A673 (cell line): ENCODE measurements at regions not wholly inside any gene's neighbourhood (a gene's known extent, or its start where the extent isn't known, plus 50 kb on each side); places are given as distances from the start of the nearest gene placed in this dataset.
A peak's percentile ranks its signal among the peaks of the same experiment; 100 is the strongest.

Source experiments
- BruUV-seq: library from RNA; stranded (reverse); fragments of 400-500 nt; replicated peaks from 2 replicates; lab custom pipeline; 2021; lab: Mats Ljungman, UMichigan
- CTCF ChIA-PET: fragments of 300-600 bp; sonication (Branson Sonifier 250); formaldehyde crosslinking; loops from one replicate; lab custom pipeline; 2022; ENCODE audit warnings: antibody characterized with exemption; lab: Charles Lee
- POLR2A ChIA-PET: fragments of 300-600 bp; sonication (Branson Sonifier 250); formaldehyde crosslinking; loops from one replicate; lab custom pipeline; 2022; ENCODE audit warnings: antibody characterized with exemption; ENCODE audit not compliant: low non-redundant PET; lab: Charles Lee
- DNase-seq: peaks from one replicate; pipeline ENCODE4 v3.0.0-alpha.2; 2015; ENCODE audit warnings: low spot score
- H3K27ac ChIP-seq: fragments of 200-600 bp; sonication (generic); 2 replicates; pipeline ENCODE4 v1.5.1; 2016; ENCODE audit warnings: mixed run types, low read depth, mild to moderate bottlenecking, mixed read lengths, antibody characterized with exemption, low read length; ENCODE audit not compliant: poor library complexity, severe bottlenecking
- H3K27me3 ChIP-seq: fragments of 200-600 bp; sonication (generic); replicated peaks from 2 replicates; pipeline ENCODE4 v1.6.1; 2017; ENCODE audit warnings: mixed run types, low read depth, mild to moderate bottlenecking, mixed read lengths, antibody characterized with exemption, low read length; ENCODE audit not compliant: insufficient read depth, poor library complexity
- H3K36me3 ChIP-seq: fragments of 200-600 bp; sonication (generic); 2 replicates; pipeline ENCODE4 v1.6.1; 2016; ENCODE audit warnings: mixed run types, mild to moderate bottlenecking, mixed read lengths, antibody characterized with exemption, low read length; ENCODE audit not compliant: insufficient read depth, poor library complexity, severe bottlenecking
- H3K4me1 ChIP-seq: fragments of 200-600 bp; sonication (generic); 2 replicates; pipeline ENCODE4 v1.6.1; 2017; ENCODE audit warnings: mixed run types, mild to moderate bottlenecking, mixed read lengths, antibody characterized with exemption, low read length; ENCODE audit not compliant: insufficient read depth, poor library complexity, severe bottlenecking
- H3K4me3 ChIP-seq: fragments of 200-600 bp; sonication (generic); 2 replicates; pipeline ENCODE4 v1.5.1; 2016; ENCODE audit warnings: low read depth, mixed run types, mild to moderate bottlenecking, mixed read lengths, low read length; ENCODE audit not compliant: poor library complexity, severe bottlenecking
- H3K9me3 ChIP-seq: fragments of 200-600 bp; sonication (generic); 2 replicates; pipeline ENCODE4 v1.6.1; 2016; ENCODE audit warnings: mixed run types, low read depth, mild to moderate bottlenecking, mixed read lengths, antibody characterized with exemption, low read length; ENCODE audit not compliant: poor library complexity, severe bottlenecking
- EZH2 ChIP-seq: fragments of 200-600 bp; sonication (generic); IDR thresholded peaks from 2 replicates; pipeline ENCODE4 v1.6.1; 2017; ENCODE audit warnings: borderline replicate concordance, low read depth, mild to moderate bottlenecking, mixed read lengths, antibody characterized with exemption, low read length; ENCODE audit not compliant: poor library complexity, severe bottlenecking
- intact Hi-C: fragments of 100-400 bp; cut with micrococcal nuclease; formaldehyde crosslinking; loops from one replicate; pipeline ENCODE4 v1.10.0; 2022; ENCODE audit not compliant: unreplicated experiment
- TF ChIP-seq, protein P1 (sequence below): fragments of 300-800, 200-600 bp; sonication (generic); conservative IDR thresholded peaks from 2 replicates; pipeline ENCODE4 v1.5.1; 2017; ENCODE audit warnings: low read depth, mild to moderate bottlenecking, antibody characterized with exemption, low read length, moderate library complexity, mixed read lengths

DNA sequence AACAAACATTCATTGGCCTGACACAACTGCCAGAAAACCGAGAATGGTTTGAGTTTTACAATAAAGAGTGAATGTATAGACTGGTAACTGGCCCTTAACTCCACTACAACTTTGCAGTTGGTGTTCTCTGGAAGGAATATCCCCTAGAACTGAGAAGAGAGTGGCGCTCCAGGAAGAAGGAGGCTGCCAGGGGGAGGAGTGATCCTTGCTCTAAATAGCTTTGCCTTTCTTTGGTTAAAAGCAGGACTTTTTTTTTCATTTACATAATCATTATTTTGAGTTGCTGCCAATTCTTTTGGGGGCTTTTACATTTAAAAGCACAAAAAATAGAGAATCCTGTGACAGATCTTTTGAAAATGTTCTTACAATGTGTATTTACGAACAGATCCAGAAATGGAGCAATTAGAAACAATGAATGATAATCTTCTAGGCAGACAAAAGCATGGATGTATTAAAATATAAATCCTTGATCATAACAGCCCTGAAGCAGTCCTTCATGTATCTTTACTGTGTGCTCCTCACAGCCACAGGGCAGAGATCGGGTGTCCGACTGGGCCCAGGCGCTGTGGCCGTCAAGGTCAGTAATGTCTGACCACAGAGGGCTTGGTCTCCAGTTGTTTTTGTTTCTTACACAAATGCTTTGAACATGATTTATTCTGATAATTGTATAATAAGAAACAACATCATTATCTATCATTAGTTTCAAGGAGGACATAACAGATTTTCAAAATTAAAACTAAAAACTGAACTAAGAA lies 612.2 kb downstream of the HDGFL1 start:
- intact Hi-C loops = no loop called here
- TF ChIP-seq EZH2 = no peak
- TF ChIP-seq, protein P1, sequence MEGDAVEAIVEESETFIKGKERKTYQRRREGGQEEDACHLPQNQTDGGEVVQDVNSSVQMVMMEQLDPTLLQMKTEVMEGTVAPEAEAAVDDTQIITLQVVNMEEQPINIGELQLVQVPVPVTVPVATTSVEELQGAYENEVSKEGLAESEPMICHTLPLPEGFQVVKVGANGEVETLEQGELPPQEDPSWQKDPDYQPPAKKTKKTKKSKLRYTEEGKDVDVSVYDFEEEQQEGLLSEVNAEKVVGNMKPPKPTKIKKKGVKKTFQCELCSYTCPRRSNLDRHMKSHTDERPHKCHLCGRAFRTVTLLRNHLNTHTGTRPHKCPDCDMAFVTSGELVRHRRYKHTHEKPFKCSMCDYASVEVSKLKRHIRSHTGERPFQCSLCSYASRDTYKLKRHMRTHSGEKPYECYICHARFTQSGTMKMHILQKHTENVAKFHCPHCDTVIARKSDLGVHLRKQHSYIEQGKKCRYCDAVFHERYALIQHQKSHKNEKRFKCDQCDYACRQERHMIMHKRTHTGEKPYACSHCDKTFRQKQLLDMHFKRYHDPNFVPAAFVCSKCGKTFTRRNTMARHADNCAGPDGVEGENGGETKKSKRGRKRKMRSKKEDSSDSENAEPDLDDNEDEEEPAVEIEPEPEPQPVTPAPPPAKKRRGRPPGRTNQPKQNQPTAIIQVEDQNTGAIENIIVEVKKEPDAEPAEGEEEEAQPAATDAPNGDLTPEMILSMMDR = no peak
- no peaks in the 10 kb centered on the region for H3K9me3 ChIP-seq
- peak; percentile 54 for DNase-seq
- peaks cover 39% of the 10 kb centered on the region for H3K4me1 ChIP-seq
- no peaks in the 10 kb centered on the region for H3K27me3 ChIP-seq
- peak overlapping the region; percentile 78 for H3K27ac ChIP-seq
- CTCF ChIA-PET = no interaction called here
- POLR2A ChIA-PET = no interaction called here
- no TSS peak for BruUV-seq
- H3K36me3 ChIP-seq = no peaks in the 10 kb centered on the region
- no peak overlapping the region for H3K4me3 ChIP-seq

DNA sequence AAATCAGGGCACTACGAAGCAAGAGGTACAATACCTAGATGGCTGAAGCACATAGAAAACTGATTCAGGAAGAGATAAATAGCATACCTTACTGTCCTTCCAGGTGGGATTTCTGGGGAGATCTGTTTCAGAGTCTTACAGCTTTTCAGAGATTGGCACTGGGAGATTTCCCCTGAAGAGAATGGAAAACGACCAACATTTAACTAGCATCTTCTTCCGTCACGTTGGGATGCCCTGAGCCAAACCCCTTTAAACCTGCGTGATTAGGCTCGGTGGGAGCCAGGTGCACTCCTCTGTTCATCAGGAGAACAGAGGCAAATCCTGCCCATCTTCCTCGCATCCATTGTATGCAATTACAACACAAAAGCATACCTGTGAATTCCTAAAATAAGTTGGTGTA lies 614.5 kb downstream of the HDGFL1 start:
- ChIA-PET CTCF (no interaction called here), POLR2A (no interaction called here)
- no TSS peak for BruUV-seq
- Histone ChIP-seq H3K9me3 (no peaks in the 10 kb centered on the region), H3K4me1 (peaks cover 29% of the 10 kb centered on the region), H3K36me3 (no peaks in the 10 kb centered on the region), H3K4me3 (no peak overlapping the region), H3K27ac (no peak overlapping the region), H3K27me3 (no peaks in the 10 kb centered on the region)
- TF ChIP-seq, protein P1 = no peak
- TF ChIP-seq EZH2 = no peak
- no peak for DNase-seq
- intact Hi-C loops = no loop called here

DNA sequence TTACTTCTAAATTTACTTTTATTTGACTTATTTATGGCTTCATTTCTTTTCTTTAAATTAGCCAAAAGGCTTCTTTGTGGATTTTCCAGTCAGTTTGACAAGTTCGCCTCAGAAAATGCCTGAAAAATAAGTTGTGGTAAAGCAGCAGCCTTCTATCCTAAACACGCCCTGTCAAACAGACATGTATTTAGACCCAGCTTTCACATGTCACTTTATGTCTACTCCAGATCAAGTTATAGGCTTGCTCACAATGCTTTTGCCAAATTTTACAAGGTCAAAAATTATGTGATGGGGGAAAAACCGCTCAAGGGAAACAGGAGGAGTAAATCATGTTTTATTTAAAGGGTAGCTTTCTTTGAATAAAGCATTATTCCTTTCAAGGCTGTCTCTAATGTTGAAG lies 615.0 kb downstream of the HDGFL1 start:
- ChIA-PET POLR2A (no interaction called here), CTCF (no interaction called here)
- Histone ChIP-seq H3K9me3 (no peaks in the 10 kb centered on the region), H3K27me3 (no peaks in the 10 kb centered on the region), H3K4me1 (peaks cover 24% of the 10 kb centered on the region), H3K27ac (no peak overlapping the region), H3K4me3 (no peak overlapping the region), H3K36me3 (no peaks in the 10 kb centered on the region)
- TF ChIP-seq, protein P1 = no peak
- TF ChIP-seq EZH2 = no peak
- DNase-seq = no peak
- intact Hi-C loops = no loop called here
- BruUV-seq = no TSS peak
